H1 (cell line): ENCODE measurements at regions not wholly inside any gene's neighbourhood (a gene's known extent, or its start where the extent isn't known, plus 50 kb on each side); places are given as distances from the start of the nearest gene placed in this dataset.

ENCODE experiments used
- CHD7 ChIP-seq: fragments of 300-600 bp; sonication (generic); IDR thresholded peaks from 2 replicates; pipeline ENCODE4 v1.7.1; 2012; ENCODE audit warnings: low read length, moderate library complexity, mild to moderate bottlenecking, inconsistent platforms; ENCODE audit not compliant: insufficient replicate concordance
- RFX5 ChIP-seq: IDR thresholded peaks from 2 replicates; pipeline ENCODE4 v1.6.1; 2011; ENCODE audit warnings: low read depth, low read length, improper control_type of control experiment, borderline replicate concordance

- TF ChIP-seq CHD7 (no peak), RFX5 (no peak)
- TF ChIP-seq, all 59 proteins: peak for 0
These were observed 145.0 kb upstream of the ASIC2 start (continued) for GRCh38 chr17:33438139-33438538.
